Upper lobe of left lung (tissue), 4 donors: ENCODE measurements at regions not wholly inside any gene's neighbourhood (a gene's known extent, or its start where the extent isn't known, plus 50 kb on each side); places are given as distances from the start of the nearest gene placed in this dataset.

Experiments
- CTCF ChIP-seq, 6 experiments: fragments of 450-650 bp in 4 of 6; fragments of 200-600 bp in 2 of 6; sonication (generic) in 2 of 6; IDR thresholded peaks; one replicate each; pipeline ENCODE4 v1.5.1; 2016 to 2019; ENCODE audit warnings: antibody characterized with exemption in 6 of 6
- EP300 ChIP-seq, 4 donors: sonication (generic); formaldehyde crosslinking; IDR thresholded peaks; one replicate each; pipeline ENCODE4 v1.5.1; 2017; ENCODE audit warnings: antibody characterized with exemption in 4 of 4, control low read depth in 2 of 4
- POLR2A ChIP-seq, 4 donors: fragments of 450-650 bp; IDR thresholded peaks; one replicate each; pipeline ENCODE4 v1.5.1; 2016 to 2017; ENCODE audit warnings: antibody characterized with exemption in 4 of 4, mild to moderate bottlenecking in 2 of 4
- POLR2AphosphoS5 ChIP-seq, 2 donors: sonication (generic); formaldehyde crosslinking; IDR thresholded peaks; one replicate each; pipeline ENCODE4 v1.5.1; 2017; ENCODE audit warnings: antibody characterized with exemption in 2 of 2

- TF ChIP-seq POLR2AphosphoS5 (IDR thresholded peaks at IDR 0.05) (peak in 1 of 2 donors; percentile 39), POLR2A (IDR thresholded peaks at IDR 0.05) (no peak), CTCF (IDR thresholded peaks at IDR 0.05) (no peak), EP300 (IDR thresholded peaks at IDR 0.05) (no peak)
Observed at GRCh38 chr13:73765651-73766384, 368.4 kb downstream of the KLF12 start.
